Urothelium cell line (cell line): ENCODE measurements at regions not wholly inside any gene's neighbourhood (a gene's known extent, or its start where the extent isn't known, plus 50 kb on each side); places are given as distances from the start of the nearest gene placed in this dataset.

Source experiments
- DNase-seq: peaks from one replicate; pipeline ENCODE4 v3.0.0; 2011; ENCODE audit warnings: low spot score, mixed read lengths
- FAIRE-seq: peaks from 2 replicates; lab custom pipeline; 2011; peaks lifted over from hg19 to GRCh38; lab: Jason Lieb, UNC

DNA sequence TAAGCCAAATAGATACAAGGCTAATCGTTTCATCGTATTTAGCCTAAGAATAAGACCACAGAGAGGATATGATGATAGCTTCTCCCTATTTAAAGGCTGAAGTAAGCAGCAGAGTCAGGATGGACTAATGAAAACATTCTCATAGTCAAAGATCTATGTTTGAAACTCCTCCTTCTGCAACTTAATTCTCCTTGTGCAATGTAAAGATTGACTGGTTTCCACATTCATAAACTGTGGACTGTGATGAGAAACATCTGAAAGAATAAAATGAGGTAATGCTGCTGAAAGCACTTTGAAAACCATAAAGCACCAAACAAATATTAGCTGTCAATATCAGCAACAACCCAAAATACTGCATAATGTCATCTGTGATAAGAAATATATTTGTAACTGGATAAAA lies 361.9 kb downstream of the CSNK1G3 start:
- DNase-seq, result no peak
- FAIRE-seq, result no peak

- FAIRE-seq (no peak), DNase-seq (no peak)
Measured at GRCh38 chr5:123871373-123871772, 359.4 kb downstream of the CSNK1G3 start.

- DNase-seq (no peak), FAIRE-seq (no peak)
Measured at GRCh38 chr5:123868881-123869280, 356.9 kb downstream of the CSNK1G3 start.

GRCh38 chr5:123868267-123868666 lies 356.3 kb downstream of the CSNK1G3 start:
- FAIRE-seq (no peak), DNase-seq (no peak)

DNA sequence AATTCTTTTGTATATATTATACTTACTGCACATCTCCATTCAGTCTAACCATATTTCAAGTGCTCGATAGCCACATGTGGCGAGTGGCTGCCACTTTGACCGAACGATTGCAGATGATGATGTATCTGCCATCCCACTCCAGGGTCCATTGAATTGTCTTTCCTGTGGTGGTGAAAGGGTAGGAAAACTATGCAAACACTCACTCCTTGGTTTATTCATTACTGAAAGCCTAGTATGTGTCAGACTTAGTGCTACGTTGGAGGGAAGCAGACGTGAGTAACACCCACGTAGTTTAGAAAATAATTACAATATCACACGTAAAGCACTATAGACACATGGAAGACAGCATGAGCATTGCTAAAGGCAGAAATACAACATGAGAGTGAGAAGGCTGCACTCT lies 353.7 kb downstream of the CSNK1G3 start:
- DNase-seq, result no peak
- FAIRE-seq, result no peak

GRCh38 chr5:123864578-123864977 lies 352.6 kb downstream of the CSNK1G3 start:
- DNase-seq (no peak), FAIRE-seq (no peak)

DNA sequence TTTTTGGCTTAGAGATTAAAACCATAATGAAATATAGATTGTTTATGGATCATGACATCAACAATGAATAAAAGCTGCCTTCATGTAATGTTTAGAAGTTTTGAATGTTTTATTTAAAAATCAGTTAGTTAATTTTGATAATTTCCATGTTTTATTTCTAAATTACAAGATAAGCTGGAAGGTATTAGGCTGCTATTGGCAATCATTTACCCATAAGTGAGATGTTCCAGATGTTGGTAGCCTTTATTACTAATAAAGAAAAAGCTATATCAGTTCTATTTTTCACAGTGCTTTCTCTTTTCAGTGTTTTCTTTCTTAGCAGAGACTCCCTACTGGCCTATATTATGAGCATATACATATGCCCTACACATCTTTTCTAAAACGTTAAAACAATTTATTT lies 347.0 kb downstream of the CSNK1G3 start:
- no peak for FAIRE-seq
- no peak for DNase-seq

- DNase-seq, result no peak
- FAIRE-seq, result no peak
Measured at GRCh38 chr5:123856766-123857165, 344.8 kb downstream of the CSNK1G3 start.

GRCh38 chr5:123855609-123856008 lies 343.6 kb downstream of the CSNK1G3 start:
- DNase-seq, result no peak
- FAIRE-seq, result no peak

DNA sequence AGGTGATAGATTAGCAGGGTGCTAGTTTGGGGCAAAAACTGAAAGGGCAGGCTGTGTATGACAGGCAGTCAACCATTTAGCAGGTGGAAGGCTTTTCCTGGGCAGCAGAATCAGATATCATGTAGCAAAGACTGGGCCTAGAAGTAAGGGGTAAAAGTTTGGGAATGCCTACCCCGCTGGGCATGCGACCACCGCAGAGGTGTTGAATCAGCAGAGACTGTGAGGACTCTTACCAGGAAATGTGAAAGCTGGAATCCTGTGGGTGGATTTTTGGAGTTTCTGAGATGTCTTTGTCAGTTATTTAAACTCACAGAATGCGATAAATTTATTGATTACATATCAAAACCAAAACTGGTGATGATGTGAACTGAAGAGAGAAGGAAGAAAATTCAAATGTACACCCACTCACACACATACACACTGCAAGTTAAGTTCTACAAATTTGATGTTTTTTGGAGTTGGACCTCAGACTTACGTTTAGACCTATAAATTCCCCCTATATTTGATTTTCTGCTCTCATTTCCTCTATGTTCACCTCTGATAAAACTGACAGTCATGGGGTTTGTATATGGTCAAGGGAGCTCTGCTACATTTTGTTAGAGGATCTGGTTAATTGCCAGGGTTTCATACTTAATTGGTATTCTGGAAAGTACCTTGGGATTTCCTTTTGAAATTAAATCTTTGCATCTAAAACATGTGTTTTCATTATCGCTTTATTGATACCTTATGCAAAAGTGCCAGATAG lies 333.6 kb downstream of the CSNK1G3 start:
- no peak for DNase-seq
- no peak for FAIRE-seq

DNA sequence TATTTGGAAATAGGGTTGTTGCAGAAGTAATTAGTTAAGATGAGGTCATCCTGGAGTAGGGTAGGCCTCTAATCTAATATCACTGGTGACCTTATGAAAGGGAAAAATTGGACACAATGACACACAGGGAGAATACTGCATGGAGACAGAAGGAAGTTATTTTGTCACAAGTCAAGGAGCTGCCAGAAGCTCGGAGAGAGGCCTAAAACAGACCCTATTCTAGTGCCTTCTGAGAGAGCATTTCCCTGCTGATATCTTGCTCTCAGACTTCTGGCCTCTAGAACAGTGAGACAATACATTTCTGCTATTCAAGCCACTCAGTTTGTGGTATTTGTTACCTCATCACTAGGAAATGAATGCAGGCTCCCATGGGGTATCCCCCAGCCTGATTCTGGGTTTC lies 332.9 kb downstream of the CSNK1G3 start:
- DNase-seq, result no peak
- no peak for FAIRE-seq

- FAIRE-seq, result no peak
- no peak for DNase-seq
Measured at GRCh38 chr5:123835421-123835820, 323.4 kb downstream of the CSNK1G3 start.

DNA sequence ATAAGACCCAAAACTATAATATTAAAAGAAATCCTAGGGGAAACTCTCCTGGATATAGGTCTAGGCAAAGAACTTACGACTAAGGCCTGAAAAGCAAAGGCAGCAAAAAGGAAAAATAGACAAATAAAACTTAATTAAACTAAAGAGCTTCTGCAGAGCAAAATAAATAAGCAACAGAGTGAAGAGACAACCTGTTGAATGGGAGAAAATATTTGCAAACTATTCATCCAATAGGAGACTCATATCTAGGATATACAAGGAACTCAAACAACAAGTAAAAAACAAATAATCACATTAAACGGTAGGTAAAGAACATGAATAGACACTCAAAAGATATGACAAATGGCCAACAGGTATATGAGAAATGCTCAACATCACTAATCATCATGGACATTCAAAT lies 318.6 kb downstream of the CSNK1G3 start:
- DNase-seq (no peak), FAIRE-seq (no peak)

- FAIRE-seq (no peak), DNase-seq (no peak)
Measured at GRCh38 chr5:123827811-123828210, 315.8 kb downstream of the CSNK1G3 start.

GRCh38 chr5:123819833-123820232 lies 307.9 kb downstream of the CSNK1G3 start:
- FAIRE-seq (peak; percentile 83), DNase-seq (peak; percentile 41)

DNA sequence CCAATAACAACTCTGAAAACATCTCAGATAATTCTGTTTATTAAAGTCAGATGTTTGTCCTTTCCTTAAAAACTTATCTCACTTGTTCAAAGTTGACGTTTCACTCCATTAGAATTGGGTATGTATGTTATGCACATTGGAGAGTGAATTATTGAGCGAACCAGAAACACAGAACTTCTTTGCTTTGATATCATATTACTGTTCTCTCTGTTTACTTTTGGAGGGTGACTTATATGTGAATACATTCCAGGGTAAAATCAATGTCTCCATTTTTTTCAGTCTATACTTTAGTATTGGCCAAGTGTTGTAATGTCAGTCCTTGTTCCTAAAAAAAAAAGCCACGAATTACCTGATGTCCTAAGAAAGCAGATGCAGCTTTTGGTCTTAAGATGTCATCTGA lies 307.4 kb downstream of the CSNK1G3 start:
- no peak for DNase-seq
- no peak for FAIRE-seq

GRCh38 chr5:123817267-123817666 lies 305.3 kb downstream of the CSNK1G3 start:
- DNase-seq (no peak), FAIRE-seq (no peak)

DNA sequence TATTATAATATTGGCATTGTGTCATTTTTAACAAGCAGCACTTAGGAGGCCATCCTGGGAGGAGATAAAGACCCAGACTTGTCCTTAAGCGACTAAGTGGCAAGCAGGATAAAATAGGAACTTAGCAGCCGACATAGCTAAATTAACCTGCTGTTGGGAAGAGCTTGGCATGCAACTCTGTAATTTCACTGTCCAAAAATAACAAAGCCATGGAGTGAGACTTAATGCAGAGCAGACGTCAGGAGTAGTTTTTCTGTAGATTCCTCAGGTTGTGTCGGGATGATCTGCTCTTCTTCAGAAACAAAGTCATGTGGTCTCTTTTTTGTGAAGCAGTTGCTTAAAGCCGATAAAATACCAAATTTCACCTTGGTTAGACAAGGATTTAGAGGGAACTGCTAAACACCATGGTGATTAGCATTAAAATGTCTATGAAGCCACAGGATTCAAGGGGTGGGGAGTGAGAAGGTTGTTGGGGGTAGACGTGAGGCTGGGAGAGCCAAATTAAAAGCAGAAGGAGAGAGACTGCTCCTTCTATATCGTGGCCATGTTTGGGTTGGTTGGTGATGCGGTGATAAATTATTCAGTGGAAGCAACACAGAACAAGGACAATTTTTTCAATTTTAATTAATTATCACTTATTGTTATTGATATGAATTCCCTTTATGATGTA lies 303.0 kb downstream of the CSNK1G3 start:
- FAIRE-seq (no peak), DNase-seq (no peak)

DNA sequence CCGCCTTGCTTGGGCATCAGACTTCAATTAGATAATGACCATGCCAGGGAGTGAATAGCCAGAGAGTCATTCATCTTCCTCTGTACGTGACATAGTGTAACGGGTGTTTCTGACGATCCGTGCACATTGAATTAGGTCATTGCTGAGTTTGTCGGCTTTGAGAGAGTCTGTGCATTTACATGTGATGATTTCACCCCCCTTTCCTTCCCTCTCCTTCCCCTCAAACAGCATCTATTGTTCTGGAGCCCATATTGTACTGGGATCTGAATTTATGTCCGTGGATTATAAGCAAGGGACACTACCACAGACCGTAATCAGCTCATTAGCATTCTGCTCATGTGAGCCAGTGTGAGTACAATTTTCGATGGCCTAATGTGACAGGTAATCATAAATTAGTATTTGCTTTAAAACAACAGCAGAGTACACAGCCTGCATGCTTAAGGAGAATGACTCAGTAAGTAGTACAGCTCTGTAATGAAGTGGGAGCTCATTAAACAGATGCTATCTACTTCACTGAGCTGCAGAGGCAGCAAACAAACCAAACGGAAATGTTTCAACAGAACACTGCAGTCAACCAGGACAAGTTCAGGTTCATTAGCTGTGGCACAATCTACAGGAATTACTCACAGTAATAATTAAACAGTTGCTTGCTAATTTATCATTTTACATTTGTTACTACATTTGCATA lies 302.1 kb downstream of the CSNK1G3 start:
- FAIRE-seq (peak; percentile 58), DNase-seq (peak; percentile 12)

GRCh38 chr5:123813264-123813663 lies 301.3 kb downstream of the CSNK1G3 start:
- FAIRE-seq (no peak), DNase-seq (no peak)

DNA sequence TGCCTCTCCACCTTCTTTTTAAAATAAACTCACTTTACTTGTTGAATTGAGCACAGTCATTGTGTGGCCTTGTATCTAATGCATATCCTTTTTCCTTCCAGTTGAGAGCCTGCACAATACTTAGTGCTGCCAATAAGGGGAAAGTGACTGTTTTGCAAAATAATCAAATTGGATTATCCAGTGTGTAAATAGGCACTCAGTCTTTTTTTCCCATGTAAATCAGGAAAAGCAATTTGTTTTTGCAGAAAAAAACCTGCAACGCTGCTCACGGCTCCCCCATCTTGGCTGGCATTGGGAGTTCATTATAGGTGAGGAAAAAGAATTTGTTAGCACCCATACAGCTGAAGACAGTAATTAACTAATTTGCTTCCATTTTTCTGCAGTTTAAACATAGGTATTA lies 299.9 kb downstream of the CSNK1G3 start:
- DNase-seq, result no peak
- no peak for FAIRE-seq

DNA sequence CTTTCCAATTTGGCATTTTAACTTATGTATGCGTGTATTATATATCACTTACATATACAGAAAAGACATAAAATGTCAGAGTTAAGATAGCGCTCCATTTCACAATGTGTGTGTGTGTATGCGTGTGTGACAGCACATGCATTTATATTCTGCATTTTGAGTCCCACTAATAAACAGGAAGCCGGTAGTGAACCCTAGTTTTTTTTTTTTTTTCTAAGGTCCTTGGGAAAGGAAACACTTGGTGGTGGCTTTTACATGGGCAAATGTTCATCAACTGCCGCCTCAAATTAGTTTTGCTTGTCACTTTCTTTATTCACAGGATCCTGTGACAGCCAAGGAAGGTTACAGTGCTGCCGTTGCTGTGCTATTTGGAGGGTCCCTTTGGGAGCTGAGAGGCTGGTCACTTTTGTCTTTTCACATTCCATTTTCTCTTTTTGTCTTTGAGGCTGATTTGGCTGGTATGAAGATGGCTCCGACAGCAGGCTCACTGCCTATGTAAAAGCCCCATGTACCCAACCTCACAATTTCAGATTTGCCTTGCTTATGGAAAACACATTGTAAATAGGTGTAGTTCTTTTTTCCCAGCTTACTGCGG lies 298.9 kb downstream of the CSNK1G3 start:
- FAIRE-seq (no peak), DNase-seq (no peak)
